ENCODE measurements at regions not wholly inside any gene's neighbourhood (a gene's known extent, or its start where the extent isn't known, plus 50 kb on each side); places are given as distances from the start of the nearest gene placed in this dataset.
A peak's percentile ranks its signal among the peaks of the same experiment; 100 is the strongest.

DNA sequence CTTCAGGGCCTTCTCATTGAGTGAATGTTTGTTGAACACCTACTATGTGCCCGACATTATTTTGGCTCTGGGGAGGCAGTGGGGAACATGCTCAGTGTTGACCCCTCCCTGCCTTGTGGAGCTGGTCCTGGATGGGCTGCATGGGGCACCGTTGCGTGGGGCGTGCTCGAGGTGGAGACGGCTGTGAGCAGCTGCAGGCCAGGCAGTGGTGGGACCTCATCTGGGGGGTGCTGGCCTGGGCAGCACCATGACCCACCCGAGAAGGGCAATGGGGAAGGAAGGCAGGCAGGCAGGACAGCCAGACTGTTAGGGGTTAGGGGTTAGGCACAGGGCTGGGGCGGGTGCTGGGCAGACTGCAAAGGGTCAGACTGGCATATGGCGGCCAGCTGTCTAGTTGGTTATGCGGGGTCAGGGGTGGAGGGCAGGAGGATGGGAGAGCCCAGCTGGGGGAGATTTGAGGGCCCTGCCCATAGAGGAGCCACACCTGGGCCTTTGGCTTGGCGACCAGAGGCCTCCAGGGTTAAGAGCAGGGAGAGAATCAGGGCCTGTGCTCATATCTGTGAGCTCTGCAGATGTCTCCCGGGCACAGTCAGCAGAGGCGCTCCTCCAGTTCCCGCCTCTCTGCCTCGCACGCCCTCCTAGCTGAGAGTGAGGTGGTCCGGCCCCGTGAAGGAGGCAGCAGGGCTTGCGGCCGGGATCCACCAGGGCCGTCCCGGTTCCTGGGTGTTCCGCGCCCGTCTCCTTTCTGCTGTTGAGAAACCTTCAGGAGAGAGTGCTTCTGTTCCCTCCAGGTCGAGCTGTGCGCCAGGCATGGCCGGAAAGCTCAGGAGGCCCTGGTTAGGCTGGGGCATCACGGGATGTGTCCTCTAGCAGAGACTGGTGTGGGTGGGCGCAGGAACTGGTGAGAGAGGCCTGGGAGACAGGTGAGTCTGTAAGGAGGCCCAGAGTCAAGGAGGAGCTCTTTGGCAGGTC, 73.3 kb downstream of the RGS12 start:
- Mint-ChIP-seq H3K4me3 (no peak overlapping the region), H3K36me3 (ENCODE audit: low read depth) (no peaks in the 10 kb centered on the region), H3K27ac (no peak overlapping the region), H3K4me1 (ENCODE audit: low read depth) (peaks cover 30% of the 10 kb centered on the region), H3K9me3 (ENCODE audit: insufficient read depth) (no peaks in the 10 kb centered on the region), H3K27me3 (ENCODE audit: low read depth) (peaks cover 17% of the 10 kb centered on the region)
- no peak for ATAC-seq
- ChIA-PET CTCF (no interaction called here), POLR2A (no interaction called here)
- no peak for DNase-seq

DNA sequence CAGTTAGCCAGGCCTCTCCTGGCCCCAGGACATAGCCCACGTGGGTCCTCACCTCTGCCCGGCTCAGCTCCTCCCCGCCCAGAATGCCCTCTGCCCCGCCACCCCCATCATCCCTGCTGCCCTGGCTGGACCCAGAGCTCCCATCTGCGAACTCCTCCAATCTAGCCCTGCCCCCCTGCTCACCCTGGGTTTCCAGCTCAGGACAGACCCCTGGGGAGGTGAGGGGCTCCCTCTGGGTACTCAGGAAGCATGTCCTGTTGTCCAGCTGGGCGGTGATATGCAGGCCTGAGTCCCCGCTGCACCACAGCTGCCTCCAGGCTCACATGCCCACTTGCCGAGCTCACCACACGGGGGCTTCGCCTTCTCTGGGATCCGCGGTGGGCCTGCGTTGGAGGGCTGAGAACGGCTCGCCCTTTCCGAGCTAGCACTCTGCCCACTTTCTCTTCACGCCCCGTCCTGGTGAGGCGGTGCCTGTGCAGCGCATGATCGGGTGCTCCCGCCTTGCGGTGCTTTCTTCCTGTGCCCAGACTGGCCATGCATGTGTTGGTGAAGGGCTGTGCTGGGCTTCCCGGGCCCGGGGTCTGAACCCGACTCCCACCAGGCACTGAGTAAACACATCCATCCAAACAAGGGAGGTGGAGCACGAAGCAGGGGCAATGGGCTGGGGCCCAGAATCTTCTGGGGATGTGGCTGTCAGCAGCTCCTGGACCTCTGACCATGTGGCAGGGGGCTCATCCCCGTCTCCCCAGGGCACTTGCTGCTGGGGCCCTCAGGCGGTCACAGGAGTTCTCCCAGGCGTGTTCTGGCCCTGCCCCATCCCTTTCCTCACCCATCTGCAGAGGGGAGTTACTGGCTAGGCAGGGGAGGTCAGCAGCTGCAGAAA, 74.3 kb downstream of the RGS12 start:
- ATAC-seq (no peak), DNase-seq (no peak)
- CTCF ChIA-PET: no interaction called here
- Mint-ChIP-seq H3K4me1 (ENCODE audit: low read depth) (peaks cover 32% of the 10 kb centered on the region), H3K9me3 (ENCODE audit: insufficient read depth) (no peaks in the 10 kb centered on the region), H3K4me3 (no peak overlapping the region), H3K27me3 (ENCODE audit: low read depth) (peaks cover 25% of the 10 kb centered on the region), H3K36me3 (ENCODE audit: low read depth) (no peaks in the 10 kb centered on the region), H3K27ac (no peak overlapping the region)
- POLR2A ChIA-PET: no interaction called here

DNA sequence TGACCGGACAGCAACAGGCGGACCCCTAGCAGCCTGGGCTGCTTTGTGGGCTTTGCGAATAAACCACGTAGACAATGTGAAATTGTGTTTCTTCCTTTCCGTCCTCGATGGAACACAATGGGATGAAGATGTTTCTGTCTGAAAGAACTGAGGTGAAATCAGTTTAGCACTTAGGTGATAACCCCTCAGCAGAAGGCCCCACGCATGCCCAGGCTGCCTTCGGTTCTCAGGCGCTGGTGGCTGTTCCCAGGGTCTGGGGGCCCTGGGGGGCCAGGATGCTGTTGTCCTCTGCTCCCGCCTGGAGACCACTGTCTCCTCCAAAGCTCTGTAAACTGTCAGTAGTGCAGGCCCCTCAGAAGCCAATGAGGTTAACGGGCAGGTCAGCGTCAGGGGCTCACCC, 73.9 kb upstream of the HGFAC start:
- peaks cover 37% of the 10 kb centered on the region for H3K4me1 Mint-ChIP-seq (ENCODE audit: low read depth)
- ChIA-PET CTCF (no interaction called here), POLR2A (no interaction called here)
- H3K27me3 Mint-ChIP-seq (ENCODE audit: low read depth): peaks cover 28% of the 10 kb centered on the region
- H3K4me3 Mint-ChIP-seq: no peak overlapping the region
- ATAC-seq (no peak), DNase-seq (no peak)
- H3K36me3 Mint-ChIP-seq (ENCODE audit: low read depth): no peaks in the 10 kb centered on the region
- H3K9me3 Mint-ChIP-seq (ENCODE audit: insufficient read depth): no peaks in the 10 kb centered on the region
- H3K27ac Mint-ChIP-seq: no peak overlapping the region

DNA sequence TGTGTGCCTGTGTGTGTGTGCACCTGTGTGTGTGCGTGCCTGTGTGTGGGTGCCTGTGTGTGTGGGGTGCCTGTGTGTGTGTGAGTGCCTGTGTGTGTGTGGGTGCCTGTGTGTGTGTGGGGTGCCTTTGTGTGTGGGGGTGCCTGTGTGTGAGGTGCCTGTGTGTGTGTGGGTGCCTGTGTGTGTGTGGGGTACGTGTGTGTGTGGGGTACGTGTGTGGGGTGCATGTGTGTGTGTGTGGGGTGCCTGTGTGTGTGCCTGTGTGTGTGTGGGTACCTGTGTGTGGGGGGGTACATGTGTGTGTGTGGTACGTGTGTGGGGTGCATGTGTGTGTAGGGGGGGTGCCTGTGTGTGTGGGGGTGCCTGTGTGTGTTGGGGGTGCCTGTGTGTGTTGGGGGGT, 73.4 kb upstream of the HGFAC start:
- Mint-ChIP-seq H3K36me3 (ENCODE audit: low read depth) (no peaks in the 10 kb centered on the region), H3K4me3 (no peak overlapping the region), H3K9me3 (ENCODE audit: insufficient read depth) (no peaks in the 10 kb centered on the region), H3K27ac (no peak overlapping the region), H3K4me1 (ENCODE audit: low read depth) (peaks cover 39% of the 10 kb centered on the region), H3K27me3 (ENCODE audit: low read depth) (peaks cover 28% of the 10 kb centered on the region)
- CTCF ChIA-PET: no interaction called here
- no peak for DNase-seq
- POLR2A ChIA-PET: no interaction called here
- no peak for ATAC-seq

DNA sequence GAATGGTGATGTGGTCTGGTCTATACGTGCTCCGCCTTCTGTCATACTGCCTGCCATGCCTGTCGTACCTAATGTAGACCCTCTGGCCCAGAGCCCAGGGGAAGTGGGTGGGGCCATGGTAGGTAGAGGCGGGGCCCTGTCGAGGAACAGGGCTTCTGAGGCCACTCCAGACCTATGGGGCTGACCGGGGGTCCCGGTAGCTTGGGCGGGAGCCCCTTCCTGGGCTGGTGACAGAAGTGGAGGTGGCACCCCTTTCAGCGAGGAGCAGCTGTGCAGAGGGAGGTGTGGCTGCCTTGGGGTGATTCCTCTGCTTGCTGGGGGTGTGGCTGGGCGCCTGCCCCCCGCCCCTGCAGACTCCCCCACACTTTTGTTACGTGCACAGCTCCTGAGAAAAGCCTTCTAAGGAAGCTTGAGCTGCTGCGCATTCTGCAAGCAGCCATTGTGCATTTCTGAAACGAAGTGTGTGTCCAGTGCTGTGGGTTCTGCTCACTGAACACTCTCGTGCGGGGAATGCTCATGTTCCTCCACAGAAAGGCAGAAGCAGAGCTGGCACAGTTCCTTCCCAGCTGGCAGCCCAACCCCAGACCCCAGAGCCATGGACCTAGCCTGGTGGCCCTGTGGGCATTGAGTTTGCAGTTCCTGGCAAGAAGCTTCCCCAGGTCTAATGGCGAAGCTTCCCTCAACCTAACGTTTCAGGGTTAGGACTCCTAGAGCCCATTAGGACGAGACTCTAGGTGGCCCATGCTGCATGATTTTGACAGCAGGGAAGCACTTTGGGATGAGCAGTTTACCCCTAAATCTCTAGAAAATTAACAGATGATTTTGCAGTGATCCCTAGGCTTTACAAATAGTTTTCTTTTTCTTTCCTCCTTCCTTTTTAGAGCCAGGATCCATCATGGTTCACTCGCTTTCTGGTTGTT, 72.7 kb upstream of the HGFAC start:
- Mint-ChIP-seq H3K9me3 (ENCODE audit: insufficient read depth) (no peaks in the 10 kb centered on the region), H3K4me3 (peak overlapping the region; percentile 54), H3K27me3 (ENCODE audit: low read depth) (peaks cover 28% of the 10 kb centered on the region), H3K4me1 (ENCODE audit: low read depth) (peaks cover 39% of the 10 kb centered on the region), H3K36me3 (ENCODE audit: low read depth) (no peaks in the 10 kb centered on the region), H3K27ac (no peak overlapping the region)
- ATAC-seq (peak; percentile 19), DNase-seq (no peak)
- ChIA-PET POLR2A (no interaction called here), CTCF (interaction anchor here (1.4 to 1.9 kb wide), 2 partner anchors 9 to 112 kb away, joined by 4 to 6 read pairs; no protein-coding TSS in a partner anchor)

DNA sequence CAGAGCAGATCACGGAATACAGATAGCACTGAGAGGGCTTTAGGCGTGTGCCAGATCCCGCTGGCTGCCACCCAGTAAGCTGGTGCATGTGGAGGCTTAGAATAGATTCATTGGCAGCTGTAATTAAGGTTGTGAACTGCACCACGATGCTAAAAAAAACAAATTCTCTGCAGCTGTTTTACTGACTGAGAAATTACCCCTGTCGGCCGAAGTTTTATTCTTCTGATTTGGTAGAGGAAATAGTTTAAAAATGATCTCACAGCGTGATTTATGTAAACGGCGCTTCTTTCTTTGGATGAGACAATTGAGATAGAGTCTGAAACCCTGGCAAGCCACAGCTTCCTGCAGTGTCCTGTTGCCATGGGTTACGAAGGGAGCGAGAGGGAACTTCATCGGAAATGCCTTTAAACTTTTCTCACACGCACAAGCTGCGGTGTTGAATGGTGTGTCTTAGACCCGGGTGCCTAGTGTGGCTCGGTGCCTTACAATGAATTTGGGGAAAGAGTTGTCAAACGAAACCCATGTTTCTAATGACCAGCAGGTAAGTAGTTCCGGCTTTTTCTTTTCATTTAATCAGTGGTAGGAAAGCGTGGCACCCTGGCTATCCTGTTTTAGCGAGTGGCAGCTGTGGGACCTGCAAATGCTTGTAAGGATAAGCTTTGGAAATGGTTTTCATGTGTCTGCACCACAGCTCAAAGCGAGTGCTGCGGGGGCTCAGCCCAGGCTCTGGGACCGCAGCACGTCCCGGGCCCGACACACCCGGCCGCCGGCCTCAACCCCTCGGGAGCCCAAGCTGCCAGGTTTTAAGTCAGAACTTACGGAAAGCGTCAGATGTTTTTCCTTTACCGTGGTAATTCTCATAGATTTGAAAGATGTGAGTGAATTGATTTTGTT, 71.7 kb upstream of the HGFAC start:
- ChIA-PET POLR2A (no interaction called here), CTCF (interaction anchor here (1.1 to 1.9 kb wide), 3 partner anchors 8 to 111 kb away, joined by 3 to 6 read pairs (median 4); no protein-coding TSS in a partner anchor)
- Mint-ChIP-seq H3K27ac (no peak overlapping the region), H3K27me3 (ENCODE audit: low read depth) (peaks cover 28% of the 10 kb centered on the region), H3K4me3 (peak overlapping the region; percentile 54), H3K9me3 (ENCODE audit: insufficient read depth) (no peaks in the 10 kb centered on the region), H3K36me3 (ENCODE audit: low read depth) (no peaks in the 10 kb centered on the region), H3K4me1 (ENCODE audit: low read depth) (peaks cover 39% of the 10 kb centered on the region)
- ATAC-seq (peak; percentile 74), DNase-seq (peak; percentile 60)

DNA sequence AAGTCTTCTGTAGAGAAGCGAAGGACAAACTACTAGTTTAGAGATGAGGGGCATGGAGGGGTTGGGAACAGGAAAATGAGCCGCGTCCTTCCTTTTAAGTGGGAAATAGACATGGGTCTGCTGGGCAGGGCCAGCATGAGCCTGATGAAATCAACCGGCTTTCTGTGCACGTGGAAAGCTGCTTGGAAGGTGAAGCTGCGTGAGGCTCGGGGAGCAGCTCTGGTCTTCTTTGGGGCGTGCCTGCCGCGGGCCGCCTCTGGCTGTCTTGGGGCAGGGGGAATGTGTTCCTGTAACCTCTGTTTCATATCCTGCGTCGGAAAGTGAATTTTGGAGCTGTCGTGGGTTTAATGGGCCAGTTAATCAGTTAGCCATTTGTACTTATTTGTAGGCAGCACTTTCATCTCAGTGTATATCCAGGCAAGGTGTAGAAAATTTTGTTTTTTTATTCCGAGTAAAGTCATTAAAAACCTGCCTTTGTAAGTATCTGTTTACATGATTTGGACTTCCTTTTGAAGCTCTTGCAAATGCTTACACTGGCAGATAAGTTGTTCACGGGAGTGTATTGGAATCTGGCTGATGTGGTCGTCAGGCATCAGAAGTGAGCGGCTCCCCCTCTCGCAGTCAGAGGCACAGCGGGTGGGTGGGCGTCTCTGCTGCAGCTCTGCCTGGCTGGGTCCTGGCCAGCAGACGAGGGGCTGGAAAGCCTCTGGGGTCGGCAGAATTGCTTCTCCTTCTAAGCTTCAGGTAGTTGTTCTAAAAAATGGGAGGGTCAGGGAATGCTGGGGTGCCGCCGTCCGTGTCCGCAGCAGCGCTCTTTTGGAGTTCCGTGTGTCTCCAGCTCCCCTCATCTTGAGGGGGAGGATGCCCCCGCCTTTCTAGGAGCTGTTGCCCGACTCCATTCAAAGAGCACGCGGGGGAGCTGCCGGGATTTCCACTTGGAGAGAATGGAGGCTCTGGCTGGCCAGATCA, 70.5 kb upstream of the HGFAC start:
- Mint-ChIP-seq H3K9me3 (ENCODE audit: insufficient read depth) (no peaks in the 10 kb centered on the region), H3K36me3 (ENCODE audit: low read depth) (no peaks in the 10 kb centered on the region), H3K27ac (no peak overlapping the region), H3K4me3 (no peak overlapping the region), H3K27me3 (ENCODE audit: low read depth) (peaks cover 28% of the 10 kb centered on the region), H3K4me1 (ENCODE audit: low read depth) (peaks cover 39% of the 10 kb centered on the region)
- CTCF ChIA-PET: interaction anchor here (1.1 kb wide), 1 partner anchor 25 kb away, joined by 3 read pairs; no protein-coding TSS in a partner anchor
- POLR2A ChIA-PET: no interaction called here
- ATAC-seq (no peak), DNase-seq (peak; percentile 7)

DNA sequence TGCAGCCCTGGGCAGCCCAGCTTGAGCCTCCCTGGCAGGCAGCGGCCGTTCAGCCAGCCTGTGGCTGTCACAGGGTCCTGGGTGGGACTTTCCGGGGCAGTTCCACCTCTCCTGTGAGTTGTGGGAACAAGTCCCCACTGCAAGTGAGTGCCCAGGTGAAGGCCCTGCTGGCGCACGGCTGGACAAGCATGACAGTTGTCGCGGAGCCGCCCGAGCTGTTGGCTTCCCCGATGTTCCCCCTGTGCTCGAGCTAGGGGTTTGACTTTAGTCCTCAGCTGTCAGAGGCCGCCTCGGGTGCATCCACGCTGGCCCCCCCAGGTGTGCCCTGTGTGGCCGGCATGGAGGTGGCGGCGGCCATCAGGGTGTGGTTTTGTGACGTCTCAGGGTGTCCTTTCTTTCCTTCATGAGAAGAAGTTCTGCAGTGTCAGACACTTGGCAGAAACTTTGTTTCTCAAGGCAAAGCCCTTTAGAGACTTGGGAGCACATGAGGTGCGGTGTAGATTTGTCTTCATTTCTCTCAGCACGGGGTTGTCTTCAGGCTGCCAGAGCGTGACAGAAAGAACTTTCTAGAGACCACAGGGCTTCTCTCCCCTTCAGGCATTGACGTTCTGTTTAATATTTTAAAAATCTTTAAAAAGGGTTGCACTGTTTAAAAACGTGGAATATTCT, 69.4 kb upstream of the HGFAC start:
- Mint-ChIP-seq H3K4me3 (no peak overlapping the region), H3K36me3 (ENCODE audit: low read depth) (no peaks in the 10 kb centered on the region), H3K4me1 (ENCODE audit: low read depth) (peaks cover 39% of the 10 kb centered on the region), H3K9me3 (ENCODE audit: insufficient read depth) (no peaks in the 10 kb centered on the region), H3K27ac (no peak overlapping the region), H3K27me3 (ENCODE audit: low read depth) (peaks cover 28% of the 10 kb centered on the region)
- ChIA-PET POLR2A (no interaction called here), CTCF (no interaction called here)
- peak; percentile 16 for DNase-seq
- no peak for ATAC-seq

DNA sequence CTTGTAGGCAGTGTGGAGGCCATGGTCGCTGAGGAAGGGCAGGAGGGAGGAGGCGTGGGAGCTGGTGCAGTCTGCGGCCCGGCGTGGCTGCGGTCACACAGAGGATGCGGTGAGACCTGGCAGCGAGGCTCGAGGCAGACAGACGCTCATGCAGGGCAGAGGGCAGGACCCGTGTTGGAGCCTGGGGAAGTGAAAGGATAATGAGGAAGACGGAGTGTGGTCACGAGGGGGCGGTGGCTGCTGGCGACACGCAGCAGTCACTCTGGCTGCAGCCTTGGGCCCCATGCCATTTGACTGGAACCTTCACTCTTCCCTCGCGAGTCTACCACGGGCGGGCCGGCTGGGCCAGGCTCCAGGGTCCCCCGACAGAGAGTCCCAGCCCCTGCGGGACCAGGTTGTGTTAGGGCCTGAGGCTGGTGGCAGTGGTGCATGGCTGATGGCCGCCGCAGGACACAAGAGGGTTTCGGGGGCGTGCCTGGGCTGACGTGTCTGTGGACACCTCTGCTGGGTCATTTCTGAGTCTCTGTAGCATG, 68.8 kb upstream of the HGFAC start:
- ATAC-seq (peak; percentile 20), DNase-seq (peak; percentile 30)
- H3K27ac Mint-ChIP-seq: no peak overlapping the region
- no peaks in the 10 kb centered on the region for H3K36me3 Mint-ChIP-seq (ENCODE audit: low read depth)
- H3K9me3 Mint-ChIP-seq (ENCODE audit: insufficient read depth): no peaks in the 10 kb centered on the region
- peaks cover 28% of the 10 kb centered on the region for H3K27me3 Mint-ChIP-seq (ENCODE audit: low read depth)
- no peak overlapping the region for H3K4me3 Mint-ChIP-seq
- peaks cover 38% of the 10 kb centered on the region for H3K4me1 Mint-ChIP-seq (ENCODE audit: low read depth)
- ChIA-PET CTCF (no interaction called here), POLR2A (no interaction called here)
